H9 (cell line): ENCODE measurements at regions not wholly inside any gene's neighbourhood (a gene's known extent, or its start where the extent isn't known, plus 50 kb on each side); places are given as distances from the start of the nearest gene placed in this dataset.

ENCODE experiments used
- DNase-seq: peaks from one replicate; pipeline ENCODE4 v3.0.0-alpha.2; 2017
- H2AFZ ChIP-seq: one replicate; pipeline ENCODE4 v1.6.1; 2013; ENCODE audit warnings: mild to moderate bottlenecking, low read length, control low read depth, moderate library complexity
- H2AK5ac ChIP-seq: 2 replicates; pipeline ENCODE4 v1.6.1; 2013; ENCODE audit warnings: low read length, control low read depth, mixed read lengths; ENCODE audit not compliant: insufficient read length
- H2BK120ac ChIP-seq: one replicate; pipeline ENCODE4 v1.6.1; 2013; ENCODE audit warnings: low read depth, mild to moderate bottlenecking, low read length, control low read depth, inconsistent platforms; ENCODE audit not compliant: poor library complexity, severe bottlenecking
- H2BK12ac ChIP-seq: 2 replicates; pipeline ENCODE4 v1.6.1; 2013; ENCODE audit warnings: low read length, control low read depth, mixed read lengths, low read depth; ENCODE audit not compliant: insufficient read length
- H2BK15ac ChIP-seq: 2 replicates; pipeline ENCODE4 v1.6.1; 2013; ENCODE audit warnings: low read depth, low read length, control low read depth
- H2BK20ac ChIP-seq: one replicate; pipeline ENCODE4 v1.6.1; 2013; ENCODE audit warnings: low read depth, mild to moderate bottlenecking, low read length, control low read depth, inconsistent platforms; ENCODE audit not compliant: poor library complexity, severe bottlenecking
- H2BK5ac ChIP-seq: 2 replicates; pipeline ENCODE4 v1.6.1; 2013; ENCODE audit warnings: low read length, control low read depth, mixed read lengths; ENCODE audit not compliant: insufficient read length
- H3K14ac ChIP-seq: 2 replicates; pipeline ENCODE4 v1.6.1; 2013; ENCODE audit warnings: low read length, control low read depth; ENCODE audit not compliant: insufficient read depth
- H3K18ac ChIP-seq: 2 replicates; pipeline ENCODE4 v1.6.1; 2013; ENCODE audit warnings: low read depth, mild to moderate bottlenecking, mixed read lengths, low read length, control low read depth; ENCODE audit not compliant: insufficient read length
- H3K23ac ChIP-seq: 2 replicates; pipeline ENCODE4 v1.6.1; 2013; ENCODE audit warnings: low read length, control low read depth, mixed read lengths, low read depth; ENCODE audit not compliant: insufficient read length
- H3K23me2 ChIP-seq: 2 replicates; pipeline ENCODE4 v1.6.1; 2013; ENCODE audit warnings: low read depth, mild to moderate bottlenecking, mixed read lengths, low read length, control low read depth; ENCODE audit not compliant: insufficient read length, poor library complexity, severe bottlenecking
- H3K27ac ChIP-seq: 2 replicates; pipeline ENCODE4 v1.5.1; 2013; ENCODE audit warnings: low read length, control low read depth, mixed read lengths, low read depth; ENCODE audit not compliant: insufficient read length
- H3K27me3 ChIP-seq: 2 replicates; pipeline ENCODE4 v1.6.1; 2013; ENCODE audit warnings: low read length, control low read depth, inconsistent platforms; ENCODE audit not compliant: insufficient read depth
- H3K4ac ChIP-seq: 2 replicates; pipeline ENCODE4 v1.6.1; 2013; ENCODE audit warnings: low read depth, mild to moderate bottlenecking, control low read depth, inconsistent platforms, low read length, moderate library complexity
- H3K4me1 ChIP-seq: 2 replicates; pipeline ENCODE4 v1.6.1; 2013; ENCODE audit warnings: low read length, control low read depth, inconsistent platforms; ENCODE audit not compliant: insufficient read depth
- H3K4me2 ChIP-seq: 2 replicates; pipeline ENCODE4 v1.6.1; 2013; ENCODE audit warnings: low read length, control low read depth, mixed read lengths; ENCODE audit not compliant: insufficient read length, insufficient read depth
- H3K56ac ChIP-seq: 2 replicates; pipeline ENCODE4 v1.6.1; 2013; ENCODE audit warnings: low read depth, mild to moderate bottlenecking, mixed read lengths, low read length, control low read depth; ENCODE audit not compliant: insufficient read length
- H3K79me1 ChIP-seq: 2 replicates; pipeline ENCODE4 v1.6.1; 2013; ENCODE audit warnings: low read depth, mild to moderate bottlenecking, moderate library complexity, low read length, control low read depth, inconsistent platforms; ENCODE audit not compliant: insufficient read depth, poor library complexity, severe bottlenecking
- H3K79me2 ChIP-seq: 2 replicates; pipeline ENCODE4 v1.6.1; 2013; ENCODE audit warnings: low read length, control low read depth, inconsistent platforms; ENCODE audit not compliant: insufficient read depth
- H3K9ac ChIP-seq: 2 replicates; pipeline ENCODE4 v1.6.1; 2013; ENCODE audit warnings: low read length, control low read depth, mixed read lengths; ENCODE audit not compliant: insufficient read length; ENCODE audit errors: extremely low read depth
- H3K9me3 ChIP-seq: one replicate; pipeline ENCODE4 v1.6.1; 2013; ENCODE audit warnings: low read depth, low read length, inconsistent platforms; ENCODE audit not compliant: control insufficient read depth
- H3T11ph ChIP-seq: one replicate; pipeline ENCODE4 v1.6.1; 2013; ENCODE audit warnings: mild to moderate bottlenecking, low read length, control low read depth, inconsistent platforms
- H4K20me1 ChIP-seq: one replicate; pipeline ENCODE4 v1.6.1; 2013; ENCODE audit not compliant: control insufficient read depth, insufficient read length, insufficient read depth
- H4K5ac ChIP-seq: 2 replicates; pipeline ENCODE4 v1.6.1; 2013; ENCODE audit warnings: low read depth, mild to moderate bottlenecking, mixed read lengths, low read length, control low read depth; ENCODE audit not compliant: insufficient read length
- H4K8ac ChIP-seq: replicated peaks from 2 replicates; pipeline ENCODE4 v1.6.1; 2013; ENCODE audit warnings: low read length, control low read depth, mixed read lengths, low read depth; ENCODE audit not compliant: insufficient read length
- H4K91ac ChIP-seq: 2 replicates; pipeline ENCODE4 v1.6.1; 2013; ENCODE audit warnings: low read depth, mild to moderate bottlenecking, moderate library complexity, mixed read lengths, low read length, control low read depth; ENCODE audit not compliant: insufficient read length
- H3K27ac Mint-ChIP-seq, 3 experiments: 2 replicates in 2 of 3; 3 replicates in 1 of 3; pipeline ENCODE4 v1.8.0; 2020 to 2021; ENCODE audit warnings: mixed read lengths in 3 of 3, mild to moderate bottlenecking in 1 of 3, moderate library complexity in 1 of 3
- H3K27me3 Mint-ChIP-seq: 2 replicates; pipeline ENCODE4 v1.8.0; 2021; ENCODE audit warnings: low read depth, mild to moderate bottlenecking, moderate library complexity, mixed read lengths
- H3K36me3 Mint-ChIP-seq, 3 experiments: 2 replicates in 2 of 3; 3 replicates in 1 of 3; pipeline ENCODE4 v1.8.0; 2020 to 2021; ENCODE audit warnings: low read depth in 3 of 3, mixed read lengths in 3 of 3; ENCODE audit not compliant: insufficient read depth in 1 of 3
- H3K4me1 Mint-ChIP-seq, 2 experiments: 2 replicates each; pipeline ENCODE4 v1.8.0; 2020; ENCODE audit warnings: mixed read lengths in 2 of 2
- H3K4me3 Mint-ChIP-seq, 2 experiments: 2 replicates in 1 of 2; 3 replicates in 1 of 2; pipeline ENCODE4 v1.8.0; 2020 to 2021; ENCODE audit warnings: mild to moderate bottlenecking in 2 of 2, mixed read lengths in 2 of 2, moderate library complexity in 1 of 2
- H3K9me3 Mint-ChIP-seq, 2 experiments: 2 replicates in 1 of 2; 3 replicates in 1 of 2; pipeline ENCODE4 v1.8.0; 2020; ENCODE audit warnings: mild to moderate bottlenecking in 2 of 2, mixed read lengths in 2 of 2, moderate library complexity in 1 of 2
- CTCF ChIP-seq: fragments of 200-600 bp; sonication (generic); conservative IDR thresholded peaks from 3 replicates; pipeline ENCODE4 v1.8.0; 2021; ENCODE audit warnings: antibody characterized with exemption, mild to moderate bottlenecking
- WGBS: extraction: QIAGEN DNeasy Blood & Tissue Kit; methylation state at CpG from one replicate; pipeline ENCODE4 v1.1.7; 2013; ENCODE audit warnings: missing lambda C conversion rate, low lambda C conversion rate, mixed read lengths; ENCODE audit not compliant: insufficient read length; ENCODE audit errors: extremely low coverage; 5-methylcytosine and 5-hydroxymethylcytosine counted together

- H3K36me3 Mint-ChIP-seq = no peaks in the 10 kb centered on the region
- Histone ChIP-seq H2BK5ac (no peak overlapping the region), H2AK5ac (no peak overlapping the region), H3K14ac (no peak overlapping the region), H2BK120ac (no peak overlapping the region), H3K9ac (no peak overlapping the region), H3K9me3 (no peaks in the 10 kb centered on the region), H4K8ac (no peak overlapping the region), H2BK15ac (no peak overlapping the region), H2BK12ac (no peak overlapping the region), H3K27me3 (no peaks in the 10 kb centered on the region), H2AFZ (no peak overlapping the region), H3K79me2 (no peaks in the 10 kb centered on the region), H3K4me1 (no peaks in the 10 kb centered on the region), H3K56ac (no peak overlapping the region), H3T11ph (no peak overlapping the region), H4K5ac (no peak overlapping the region), H3K27ac (no peak overlapping the region), H3K4ac (no peak overlapping the region), H2BK20ac (no peak overlapping the region), H3K79me1 (no peaks in the 10 kb centered on the region), H3K4me2 (no peak overlapping the region), H3K23me2 (no peaks in the 10 kb centered on the region), H3K23ac (no peak overlapping the region), H4K91ac (no peak overlapping the region), H4K20me1 (no peaks in the 10 kb centered on the region), H3K18ac (no peak overlapping the region)
- no peak overlapping the region for H3K4me3 Mint-ChIP-seq
- TF ChIP-seq CTCF = no peak
- H3K9me3 Mint-ChIP-seq = no peaks in the 10 kb centered on the region
- no peak for DNase-seq
- H3K27ac Mint-ChIP-seq = peak overlapping the region in 1 of 3 experiments; percentile 48; a peak in 2 of 7 replicates
- H3K4me1 Mint-ChIP-seq = peaks cover 0 to 4% of the 10 kb centered on the region in 2 experiments; a peak in 1 of 4 replicates
- no CpG with 5 or more reads among the region's 37 CpGs for WGBS
- no peaks in the 10 kb centered on the region for H3K27me3 Mint-ChIP-seq
These were observed 1078.0 kb downstream of the BRD1 start for GRCh38 chr22:48749555-48750227.
